PFSK-1 (cell line): ENCODE measurements at regions not wholly inside any gene's neighbourhood (a gene's known extent, or its start where the extent isn't known, plus 50 kb on each side); places are given as distances from the start of the nearest gene placed in this dataset.

Source experiments
- POLR2AphosphoS5 ChIP-seq: IDR thresholded peaks from 2 replicates; pipeline ENCODE4 v1.6.1; 2012; ENCODE audit warnings: low read depth, mild to moderate bottlenecking, control low read depth, low read length, moderate library complexity
- REST ChIP-seq, 2 experiments: IDR thresholded peaks; 2 replicates each; pipeline versions ENCODE4 v1.6.1 to v1.8.0; 2011 to 2012; ENCODE audit warnings: low read depth in 2 of 2, low read length in 2 of 2, control low read depth in 1 of 2, inconsistent platforms in 1 of 2, mild to moderate bottlenecking in 1 of 2, moderate library complexity in 1 of 2; ENCODE audit not compliant: insufficient read depth in 1 of 2
- SIN3A ChIP-seq: IDR thresholded peaks from 2 replicates; pipeline ENCODE4 v1.6.1; 2012; ENCODE audit warnings: mild to moderate bottlenecking, low read length, moderate library complexity, borderline replicate concordance; ENCODE audit not compliant: insufficient read depth

GRCh38 chr11:115613004-115613403, 108.8 kb upstream of the CADM1 start:
- TF ChIP-seq REST (IDR thresholded peaks at IDR 0.05; ENCODE audit: insufficient read depth in 1 of 2, low read depth in 2 of 2, low read length in 2 of 2) (no peak), POLR2AphosphoS5 (no peak), SIN3A (no peak)
